ENCODE measurements at regions not wholly inside any gene's neighbourhood (a gene's known extent, or its start where the extent isn't known, plus 50 kb on each side); places are given as distances from the start of the nearest gene placed in this dataset.
"Not testable (repeated sequence)": the region's sequence is repeated elsewhere in the genome, so short reads cannot be mapped to it uniquely, and the experiment has no call there.

DNA sequence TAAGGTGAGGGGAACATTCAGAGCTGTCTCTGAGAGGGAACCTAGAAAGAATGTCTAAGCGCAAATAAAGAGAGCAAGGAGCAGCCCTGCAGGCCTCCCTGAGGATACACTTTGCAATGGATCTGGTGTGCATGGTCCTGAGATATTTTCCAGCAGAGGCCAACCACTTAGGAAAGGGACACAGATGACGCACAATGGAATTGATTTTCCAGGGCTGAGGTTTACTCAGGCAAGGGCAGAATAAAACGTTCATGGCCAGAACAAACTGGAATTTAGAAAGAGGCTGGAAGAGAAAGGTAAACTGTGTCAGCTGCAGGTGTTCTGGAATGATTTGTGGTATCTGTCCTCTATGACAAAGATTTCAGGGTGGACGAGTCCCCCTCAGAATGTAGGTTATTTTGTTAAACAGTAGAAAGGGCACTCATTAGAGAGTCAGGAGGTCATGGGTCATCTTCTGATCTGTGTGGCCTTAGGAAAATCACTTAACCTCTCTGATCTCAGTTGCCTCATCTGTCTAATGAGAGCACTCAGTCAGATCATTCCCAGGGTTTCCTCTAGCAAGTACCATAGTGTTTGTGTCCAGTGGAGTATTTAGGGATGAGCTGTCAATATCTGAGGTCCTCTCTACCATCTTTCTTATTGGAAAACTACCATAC lies 61.8 kb upstream of the PGBD5 start:
- no peak overlapping the region for H3K4me3 ChIP-seq (replicated peaks in 1 of 2; ENCODE audit: low read depth in 2 of 2, low read length in 2 of 2)
- DNase-seq (ENCODE audit: low read depth in 2 of 2): no peak
- TF ChIP-seq, protein P1, sequence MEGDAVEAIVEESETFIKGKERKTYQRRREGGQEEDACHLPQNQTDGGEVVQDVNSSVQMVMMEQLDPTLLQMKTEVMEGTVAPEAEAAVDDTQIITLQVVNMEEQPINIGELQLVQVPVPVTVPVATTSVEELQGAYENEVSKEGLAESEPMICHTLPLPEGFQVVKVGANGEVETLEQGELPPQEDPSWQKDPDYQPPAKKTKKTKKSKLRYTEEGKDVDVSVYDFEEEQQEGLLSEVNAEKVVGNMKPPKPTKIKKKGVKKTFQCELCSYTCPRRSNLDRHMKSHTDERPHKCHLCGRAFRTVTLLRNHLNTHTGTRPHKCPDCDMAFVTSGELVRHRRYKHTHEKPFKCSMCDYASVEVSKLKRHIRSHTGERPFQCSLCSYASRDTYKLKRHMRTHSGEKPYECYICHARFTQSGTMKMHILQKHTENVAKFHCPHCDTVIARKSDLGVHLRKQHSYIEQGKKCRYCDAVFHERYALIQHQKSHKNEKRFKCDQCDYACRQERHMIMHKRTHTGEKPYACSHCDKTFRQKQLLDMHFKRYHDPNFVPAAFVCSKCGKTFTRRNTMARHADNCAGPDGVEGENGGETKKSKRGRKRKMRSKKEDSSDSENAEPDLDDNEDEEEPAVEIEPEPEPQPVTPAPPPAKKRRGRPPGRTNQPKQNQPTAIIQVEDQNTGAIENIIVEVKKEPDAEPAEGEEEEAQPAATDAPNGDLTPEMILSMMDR (IDR thresholded peaks at IDR 0.05; ENCODE audit: low read depth, low read length): no peak

DNA sequence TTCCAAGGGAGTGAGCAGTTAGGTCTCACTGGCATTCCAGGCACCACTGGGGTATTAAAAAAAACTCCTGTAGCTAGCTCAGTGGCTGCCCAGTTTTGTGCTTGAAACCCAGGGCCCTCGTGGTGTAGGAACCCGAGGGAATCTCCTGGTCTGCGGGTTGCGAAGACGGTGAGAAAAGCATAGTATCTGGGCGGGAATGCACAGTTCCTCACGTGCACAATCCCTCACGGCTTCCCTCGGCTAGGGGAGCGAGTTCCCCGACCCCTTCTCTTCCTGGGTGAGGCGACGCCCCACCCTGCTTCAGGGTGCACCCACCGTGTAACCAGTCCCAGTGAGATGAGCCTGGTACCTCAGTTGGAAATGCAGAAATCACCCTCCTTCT lies 50.5 kb upstream of the PGBD5 start:
- TF ChIP-seq, protein P1 (IDR thresholded peaks at IDR 0.05; ENCODE audit: low read depth, low read length): no peak
- no peak for DNase-seq (ENCODE audit: low read depth in 2 of 2)
- H3K4me3 ChIP-seq (replicated peaks in 1 of 2; ENCODE audit: low read depth in 2 of 2, low read length in 2 of 2): no peak overlapping the region

DNA sequence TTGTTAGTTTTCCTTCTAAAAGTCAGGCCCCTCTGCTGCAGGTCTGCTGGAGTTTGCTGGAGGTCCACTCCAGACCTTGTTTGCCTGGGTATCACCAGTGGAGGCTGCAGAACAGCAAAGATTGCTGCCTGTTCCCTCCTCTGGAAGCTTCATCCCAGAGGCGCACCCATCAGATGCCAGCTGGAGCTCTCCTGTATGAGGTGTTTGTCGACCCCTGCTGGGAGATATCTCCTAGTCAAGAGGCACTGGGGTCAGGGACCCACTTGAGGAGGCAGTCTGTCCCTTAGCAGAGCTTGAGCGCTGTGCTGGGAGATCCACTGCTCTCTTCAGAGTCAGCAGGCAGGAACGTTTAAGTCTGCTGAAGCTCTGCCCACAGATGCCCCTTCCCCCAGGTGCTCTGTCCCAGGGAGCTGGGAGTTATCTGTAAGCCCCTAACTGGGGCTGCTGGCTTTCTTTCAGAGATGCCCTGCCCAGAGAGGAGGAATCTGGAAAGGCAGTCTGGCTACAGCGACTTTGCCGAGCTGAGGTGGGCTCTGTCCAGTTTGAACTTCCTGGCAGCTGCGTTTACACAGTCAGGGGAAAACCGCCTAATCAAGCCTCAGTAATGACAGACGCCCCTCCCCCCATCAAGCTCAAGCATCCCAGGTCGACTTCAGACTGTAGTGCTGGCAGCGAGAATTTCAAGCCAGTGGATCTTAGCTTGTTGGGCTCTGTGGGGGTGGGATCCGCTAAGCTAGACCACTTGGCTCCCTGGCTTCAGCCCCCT lies 49.9 kb upstream of the PGBD5 start:
- DNase-seq (ENCODE audit: low read depth in 2 of 2); H3K4me3 ChIP-seq (replicated peaks in 1 of 2; ENCODE audit: low read depth in 2 of 2, low read length in 2 of 2): not testable (repeated sequence)
